K562 (cell line): ENCODE measurements at regions not wholly inside any gene's neighbourhood (a gene's known extent, or its start where the extent isn't known, plus 50 kb on each side); places are given as distances from the start of the nearest gene placed in this dataset.

Experiments used
- ATAC-seq: fragments of 200-7000 bp; cut with Tn5 transposase; 3 replicates; pipeline ENCODE4 v1.9.1; 2020; ENCODE audit warnings: moderate library complexity
- BruUV-seq: library from RNA; stranded (reverse); fragments of 400-500 nt; replicated peaks from 2 replicates; lab custom pipeline; 2021; lab: Mats Ljungman, UMichigan
- CTCF ChIA-PET: fragments of 300-600 bp; formaldehyde crosslinking; extraction: SDS; loops from one replicate; lab custom pipeline; 2021; ENCODE audit warnings: low intra/inter-chr PET ratio; lab: Yijun Ruan, JAX
- POLR2A ChIA-PET: fragments of 300-600, 350-650 bp; sonication (Branson Sonifier 250); formaldehyde crosslinking; extraction: SDS; loops from one replicate; lab custom pipeline; 2021; ENCODE audit warnings: antibody characterized with exemption, inconsistent platforms; lab: Yijun Ruan, JAX
- DNase-seq, 4 experiments: peaks; one replicate each; pipeline versions ENCODE4 v3.0.0 to v3.0.0-alpha.2; 2011 to 2018; ENCODE audit warnings: low spot score in 3 of 4, mixed read lengths in 3 of 4; ENCODE audit errors: extremely low read depth in 1 of 4
- FAIRE-seq: peaks from 2 replicates; lab custom pipeline; 2011; peaks lifted over from hg19 to GRCh38; lab: Jason Lieb, UNC
- H2AFZ ChIP-seq: 2 replicates; pipeline ENCODE4 v1.6.0; 2011; ENCODE audit warnings: low read depth, low read length, control low read depth, inconsistent platforms
- H3K27ac ChIP-seq: fragments of 200-600 bp; 3 replicates; pipeline ENCODE4 v1.8.0; 2011; ENCODE audit warnings: low read depth, mild to moderate bottlenecking, control low read depth, inconsistent platforms, low read length, moderate library complexity, mixed read lengths; ENCODE audit errors: extremely low read depth
- H3K27me3 ChIP-seq, 2 experiments: fragments of 300-600 bp in 1 of 2; 2 replicates in 1 of 2; 3 replicates in 1 of 2; pipeline versions ENCODE4 v1.6.0 to v1.8.0; 2011; ENCODE audit warnings: inconsistent platforms in 2 of 2, low read length in 2 of 2, mild to moderate bottlenecking in 1 of 2, mixed read lengths in 1 of 2, moderate library complexity in 1 of 2; ENCODE audit not compliant: control insufficient read depth in 2 of 2, insufficient read depth in 2 of 2
- H3K36me3 ChIP-seq: fragments of 300-600 bp; 3 replicates; pipeline ENCODE4 v1.8.0; 2011; ENCODE audit warnings: mild to moderate bottlenecking, low read length, inconsistent platforms; ENCODE audit not compliant: control insufficient read depth, insufficient read depth
- H3K4me1 ChIP-seq, 2 experiments: fragments of 200-600 bp in 1 of 2; replicated peaks in 1 of 2; 2 replicates in 1 of 2; 3 replicates in 1 of 2; pipeline versions ENCODE4 v1.5.1 to v1.8.0; 2011; ENCODE audit warnings: inconsistent platforms in 2 of 2, low read length in 2 of 2, mild to moderate bottlenecking in 1 of 2, mixed read lengths in 1 of 2, moderate library complexity in 1 of 2; ENCODE audit not compliant: control insufficient read depth in 2 of 2, insufficient read depth in 2 of 2
- H3K4me2 ChIP-seq: 2 replicates; pipeline ENCODE4 v1.6.1; 2011; ENCODE audit warnings: low read length, control low read depth, inconsistent platforms, mixed read lengths; ENCODE audit not compliant: insufficient read depth
- H3K4me3 ChIP-seq: fragments of 200-600 bp; sonication (generic), shearing (Covaris generic); 2 replicates; pipeline ENCODE4 v1.5.1; 2016; ENCODE audit warnings: control low read depth, inconsistent platforms
- H3K79me2 ChIP-seq: fragments of 200-600 bp; 3 replicates; pipeline ENCODE4 v1.8.0; 2011; ENCODE audit warnings: low read length, inconsistent platforms; ENCODE audit not compliant: control insufficient read depth, insufficient read depth
- H3K9ac ChIP-seq, 2 experiments: 2 replicates each; pipeline versions ENCODE4 v1.6.0 to v1.6.1; 2011; ENCODE audit warnings: low read depth in 2 of 2, low read length in 2 of 2, control low read depth in 1 of 2, inconsistent platforms in 1 of 2, mild to moderate bottlenecking in 1 of 2, mixed read lengths in 1 of 2; ENCODE audit not compliant: insufficient read depth in 1 of 2
- H3K9me1 ChIP-seq: one replicate; pipeline ENCODE4 v1.6.0; 2011; ENCODE audit warnings: inconsistent platforms, mild to moderate bottlenecking, low read length, moderate library complexity; ENCODE audit not compliant: control insufficient read depth, insufficient read depth
- H3K9me3 ChIP-seq: replicated peaks from 2 replicates; pipeline ENCODE4 v1.5.1; 2011; ENCODE audit warnings: low read depth, low read length, inconsistent platforms; ENCODE audit not compliant: control insufficient read depth, insufficient read depth
- H4K20me1 ChIP-seq: replicated peaks from 2 replicates; pipeline ENCODE4 v1.6.1; 2011; ENCODE audit warnings: low read length, inconsistent platforms, mixed read lengths; ENCODE audit not compliant: control insufficient read depth, insufficient read depth
- ARNT ChIP-seq, 2 experiments: fragments of 450-650 bp; IDR thresholded peaks; 2 replicates each; pipeline ENCODE4 v1.6.1; 2016; ENCODE audit warnings: mild to moderate bottlenecking in 1 of 2
- BCOR ChIP-seq: fragments of 450-650 bp; IDR thresholded peaks from 2 replicates; pipeline ENCODE4 v1.6.1; 2016
- CBFB ChIP-seq: sonication (generic); formaldehyde crosslinking; IDR thresholded peaks from 2 replicates; pipeline ENCODE4 v1.4.0; 2020; ENCODE audit warnings: mild to moderate bottlenecking, missing genetic modification reagents
- MAFF ChIP-seq: IDR thresholded peaks from 2 replicates; pipeline ENCODE4 v1.6.1; 2012; ENCODE audit warnings: low read length, improper control_type of control experiment
- MAFG ChIP-seq: fragments of 450-650 bp; conservative IDR thresholded peaks from 2 replicates; pipeline ENCODE4 v1.6.1; 2016; ENCODE audit warnings: missing genetic modification characterization, missing compliant biosample characterization
- SOX6 ChIP-seq: fragments of 450-650 bp; IDR thresholded peaks from 2 replicates; pipeline ENCODE4 v1.6.1; 2014; ENCODE audit warnings: mild to moderate bottlenecking
- SP2 ChIP-seq: IDR thresholded peaks from 2 replicates; pipeline ENCODE4 v1.6.1; 2011; ENCODE audit warnings: mild to moderate bottlenecking, low read depth, low read length, moderate library complexity; ENCODE audit not compliant: poor library complexity, severe bottlenecking; ENCODE audit errors: extremely low read depth
- SPI1 ChIP-seq: IDR thresholded peaks from 2 replicates; pipeline ENCODE4 v1.6.1; 2011; ENCODE audit warnings: low read depth, low read length, control low read depth, borderline replicate concordance
- SRSF9 ChIP-seq: fragments of 200-400 bp; formaldehyde crosslinking; IDR thresholded peaks from 2 replicates; pipeline ENCODE4 v1.6.1; 2017; ENCODE audit warnings: low read depth, low read length, borderline replicate concordance
- ZNF717 ChIP-seq: fragments of 250-450 bp; sonication (Bioruptor Pico); IDR thresholded peaks from 2 replicates; pipeline ENCODE4 v1.5.0; 2021
- ZNF785 ChIP-seq: fragments of 250-450 bp; sonication (Bioruptor Pico); IDR thresholded peaks from 2 replicates; pipeline ENCODE4 v1.4.0; 2020; ENCODE audit warnings: mild to moderate bottlenecking
- WGBS: fragments of 100-300 bp; shearing (Covaris generic); methylation state at CpG from one replicate; pipeline ENCODE4 v1.1.6; 2016; ENCODE audit warnings: low coverage, mixed read lengths; ENCODE audit not compliant: insufficient coverage; ENCODE audit errors: missing lambda C conversion rate; 5-methylcytosine and 5-hydroxymethylcytosine counted together
- in situ Hi-C: fragments of 300-500 bp; cut with MboI; formaldehyde crosslinking; loops from 4 replicates; pipeline ENCODE4 v1.15.0; 2018; ENCODE audit warnings: inconsistent platforms, mixed read lengths
- intact Hi-C: fragments of 100-400 bp; cut with micrococcal nuclease; formaldehyde crosslinking; loops from 2 replicates; pipeline ENCODE4 v1.14.2; 2022
- TF ChIP-seq, protein P1 (sequence below), 2 experiments: fragments of 450-650 bp; IDR thresholded peaks; 2 replicates each; pipeline ENCODE4 v1.6.1; 2016
- TF ChIP-seq, protein P2 (sequence below): sonication (generic); formaldehyde crosslinking; IDR thresholded peaks from 2 replicates; pipeline ENCODE4 v1.8.1; 2022; ENCODE audit warnings: missing genetic modification reagents
- TF ChIP-seq, protein P3 (sequence below): fragments of 250-450 bp; sonication (Bioruptor Pico); IDR thresholded peaks from 2 replicates; pipeline ENCODE4 v1.8.0; 2022; ENCODE audit warnings: inconsistent platforms
- TF ChIP-seq, protein P4 (sequence below): fragments of 450-650 bp; IDR thresholded peaks from 2 replicates; pipeline ENCODE4 v1.6.1; 2014; ENCODE audit warnings: low read depth, mild to moderate bottlenecking, moderate library complexity, borderline replicate concordance
- TF ChIP-seq, protein P5 (sequence below): fragments of 450-650 bp; formaldehyde crosslinking; IDR thresholded peaks from 2 replicates; pipeline ENCODE4 v1.4.0; 2022; ENCODE audit warnings: missing genetic modification characterization

DNA sequence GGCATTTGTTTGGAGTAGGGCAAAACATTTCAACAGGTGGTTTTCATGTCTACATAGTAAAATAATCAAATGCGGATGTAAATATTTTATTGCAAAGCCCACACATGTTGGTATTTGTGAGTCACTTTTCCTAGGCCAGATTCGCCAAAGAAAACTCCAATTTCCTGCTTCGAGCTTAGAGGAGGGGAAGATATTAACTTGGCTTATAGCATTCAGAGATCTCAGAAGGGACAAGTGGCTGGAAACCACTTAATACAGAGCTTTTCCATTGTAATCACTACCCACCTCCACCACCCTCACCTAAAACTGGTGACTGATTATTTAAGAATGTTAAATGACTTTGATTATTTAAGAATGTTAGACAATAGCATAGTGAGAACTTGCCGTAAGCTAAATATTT lies 530.6 kb upstream of the SPRY2 start:
- Histone ChIP-seq H3K4me1 (no peaks in the 10 kb centered on the region), H3K9me3 (no peaks in the 10 kb centered on the region; the same call in 1 of the 2 replicates), H2AFZ (no peak overlapping the region), H3K9ac (no peak overlapping the region), H3K4me2 (no peak overlapping the region), H3K27ac (no peak overlapping the region), H3K79me2 (no peaks in the 10 kb centered on the region), H3K36me3 (no peaks in the 10 kb centered on the region), H4K20me1 (no peaks in the 10 kb centered on the region), H3K4me3 (no peak overlapping the region), H3K9me1 (no peaks in the 10 kb centered on the region), H3K27me3 (no peaks in the 10 kb centered on the region)
- no peak for FAIRE-seq
- DNase-seq: no peak
- ChIA-PET POLR2A (interaction anchor here (1.0 kb wide), 1 partner anchor 10 kb away, joined by 4 read pairs; no protein-coding TSS in a partner anchor), CTCF (no interaction called here)
- intact Hi-C loops (no loop called here), in situ Hi-C loops (no loop called here)
- no TSS peak for BruUV-seq
- no peak for ATAC-seq
- WGBS: 3% methylated on average over 4 of the region's 4 CpGs
- TF ChIP-seq, protein P1, sequence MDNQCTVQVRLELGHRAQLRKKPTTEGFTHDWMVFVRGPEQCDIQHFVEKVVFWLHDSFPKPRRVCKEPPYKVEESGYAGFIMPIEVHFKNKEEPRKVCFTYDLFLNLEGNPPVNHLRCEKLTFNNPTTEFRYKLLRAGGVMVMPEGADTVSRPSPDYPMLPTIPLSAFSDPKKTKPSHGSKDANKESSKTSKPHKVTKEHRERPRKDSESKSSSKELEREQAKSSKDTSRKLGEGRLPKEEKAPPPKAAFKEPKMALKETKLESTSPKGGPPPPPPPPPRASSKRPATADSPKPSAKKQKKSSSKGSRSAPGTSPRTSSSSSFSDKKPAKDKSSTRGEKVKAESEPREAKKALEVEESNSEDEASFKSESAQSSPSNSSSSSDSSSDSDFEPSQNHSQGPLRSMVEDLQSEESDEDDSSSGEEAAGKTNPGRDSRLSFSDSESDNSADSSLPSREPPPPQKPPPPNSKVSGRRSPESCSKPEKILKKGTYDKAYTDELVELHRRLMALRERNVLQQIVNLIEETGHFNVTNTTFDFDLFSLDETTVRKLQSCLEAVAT (IDR thresholded peaks at IDR 0.05): no peak
- TF ChIP-seq, protein P2, sequence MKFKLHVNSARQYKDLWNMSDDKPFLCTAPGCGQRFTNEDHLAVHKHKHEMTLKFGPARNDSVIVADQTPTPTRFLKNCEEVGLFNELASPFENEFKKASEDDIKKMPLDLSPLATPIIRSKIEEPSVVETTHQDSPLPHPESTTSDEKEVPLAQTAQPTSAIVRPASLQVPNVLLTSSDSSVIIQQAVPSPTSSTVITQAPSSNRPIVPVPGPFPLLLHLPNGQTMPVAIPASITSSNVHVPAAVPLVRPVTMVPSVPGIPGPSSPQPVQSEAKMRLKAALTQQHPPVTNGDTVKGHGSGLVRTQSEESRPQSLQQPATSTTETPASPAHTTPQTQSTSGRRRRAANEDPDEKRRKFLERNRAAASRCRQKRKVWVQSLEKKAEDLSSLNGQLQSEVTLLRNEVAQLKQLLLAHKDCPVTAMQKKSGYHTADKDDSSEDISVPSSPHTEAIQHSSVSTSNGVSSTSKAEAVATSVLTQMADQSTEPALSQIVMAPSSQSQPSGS: no peak
- TF ChIP-seq, protein P3, sequence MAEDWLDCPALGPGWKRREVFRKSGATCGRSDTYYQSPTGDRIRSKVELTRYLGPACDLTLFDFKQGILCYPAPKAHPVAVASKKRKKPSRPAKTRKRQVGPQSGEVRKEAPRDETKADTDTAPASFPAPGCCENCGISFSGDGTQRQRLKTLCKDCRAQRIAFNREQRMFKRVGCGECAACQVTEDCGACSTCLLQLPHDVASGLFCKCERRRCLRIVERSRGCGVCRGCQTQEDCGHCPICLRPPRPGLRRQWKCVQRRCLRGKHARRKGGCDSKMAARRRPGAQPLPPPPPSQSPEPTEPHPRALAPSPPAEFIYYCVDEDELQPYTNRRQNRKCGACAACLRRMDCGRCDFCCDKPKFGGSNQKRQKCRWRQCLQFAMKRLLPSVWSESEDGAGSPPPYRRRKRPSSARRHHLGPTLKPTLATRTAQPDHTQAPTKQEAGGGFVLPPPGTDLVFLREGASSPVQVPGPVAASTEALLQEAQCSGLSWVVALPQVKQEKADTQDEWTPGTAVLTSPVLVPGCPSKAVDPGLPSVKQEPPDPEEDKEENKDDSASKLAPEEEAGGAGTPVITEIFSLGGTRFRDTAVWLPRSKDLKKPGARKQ (CRISPR knock-in tag): no peak
- TF ChIP-seq SPI1: no peak
- TF ChIP-seq ZNF785: no peak
- no peak for TF ChIP-seq MAFG (tag)
- TF ChIP-seq, protein P4, sequence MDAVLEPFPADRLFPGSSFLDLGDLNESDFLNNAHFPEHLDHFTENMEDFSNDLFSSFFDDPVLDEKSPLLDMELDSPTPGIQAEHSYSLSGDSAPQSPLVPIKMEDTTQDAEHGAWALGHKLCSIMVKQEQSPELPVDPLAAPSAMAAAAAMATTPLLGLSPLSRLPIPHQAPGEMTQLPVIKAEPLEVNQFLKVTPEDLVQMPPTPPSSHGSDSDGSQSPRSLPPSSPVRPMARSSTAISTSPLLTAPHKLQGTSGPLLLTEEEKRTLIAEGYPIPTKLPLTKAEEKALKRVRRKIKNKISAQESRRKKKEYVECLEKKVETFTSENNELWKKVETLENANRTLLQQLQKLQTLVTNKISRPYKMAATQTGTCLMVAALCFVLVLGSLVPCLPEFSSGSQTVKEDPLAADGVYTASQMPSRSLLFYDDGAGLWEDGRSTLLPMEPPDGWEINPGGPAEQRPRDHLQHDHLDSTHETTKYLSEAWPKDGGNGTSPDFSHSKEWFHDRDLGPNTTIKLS: no peak
- TF ChIP-seq SOX6: no peak
- no peak for TF ChIP-seq CBFB (CRISPR knock-in tag)
- TF ChIP-seq MAFF: no peak
- TF ChIP-seq, protein P5, sequence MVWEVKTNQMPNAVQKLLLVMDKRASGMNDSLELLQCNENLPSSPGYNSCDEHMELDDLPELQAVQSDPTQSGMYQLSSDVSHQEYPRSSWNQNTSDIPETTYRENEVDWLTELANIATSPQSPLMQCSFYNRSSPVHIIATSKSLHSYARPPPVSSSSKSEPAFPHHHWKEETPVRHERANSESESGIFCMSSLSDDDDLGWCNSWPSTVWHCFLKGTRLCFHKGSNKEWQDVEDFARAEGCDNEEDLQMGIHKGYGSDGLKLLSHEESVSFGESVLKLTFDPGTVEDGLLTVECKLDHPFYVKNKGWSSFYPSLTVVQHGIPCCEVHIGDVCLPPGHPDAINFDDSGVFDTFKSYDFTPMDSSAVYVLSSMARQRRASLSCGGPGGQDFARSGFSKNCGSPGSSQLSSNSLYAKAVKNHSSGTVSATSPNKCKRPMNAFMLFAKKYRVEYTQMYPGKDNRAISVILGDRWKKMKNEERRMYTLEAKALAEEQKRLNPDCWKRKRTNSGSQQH (CRISPR knock-in tag): no peak
- TF ChIP-seq ZNF717 (CRISPR knock-in tag): no peak
- TF ChIP-seq SRSF9: no peak
- TF ChIP-seq ARNT (IDR thresholded peaks at IDR 0.05): no peak
- no peak for TF ChIP-seq SP2
- no peak for TF ChIP-seq BCOR
